HepG2 (cell line): ENCODE measurements at regions not wholly inside any gene's neighbourhood (a gene's known extent, or its start where the extent isn't known, plus 50 kb on each side); places are given as distances from the start of the nearest gene placed in this dataset.

ENCODE experiments used
- ATAC-seq: fragments of 200-7000 bp; cut with Tn5 transposase; 3 replicates; pipeline ENCODE4 v1.9.1; 2020; ENCODE audit warnings: mild to moderate bottlenecking, moderate library complexity
- BruUV-seq: library from RNA; stranded (reverse); fragments of 400-500 nt; replicated peaks from 2 replicates; lab custom pipeline; 2021; lab: Mats Ljungman, UMichigan
- CTCF ChIA-PET: fragments of 300-600 bp; formaldehyde crosslinking; extraction: SDS; loops from one replicate; lab custom pipeline; 2021; ENCODE audit warnings: low total read pairs, inconsistent platforms, low intra/inter-chr PET ratio; lab: Yijun Ruan, JAX
- POLR2A ChIA-PET: fragments of 350-600 bp; sonication (Branson Sonifier 250); formaldehyde crosslinking; loops from one replicate; lab custom pipeline; 2020; ENCODE audit warnings: antibody characterized with exemption, inconsistent platforms; lab: Yijun Ruan, JAX
- DNase-seq: peaks from one replicate; pipeline ENCODE4 v3.0.0-alpha.2; 2015; ENCODE audit warnings: low spot score
- FAIRE-seq: peaks from 3 replicates; lab custom pipeline; 2011; peaks lifted over from hg19 to GRCh38; lab: Jason Lieb, UNC
- H2AFZ ChIP-seq: one replicate; pipeline ENCODE4 v1.6.1; 2011; ENCODE audit warnings: low read length, inconsistent platforms
- H3K27ac ChIP-seq: fragments of 300-600 bp; 3 replicates; pipeline ENCODE4 v1.8.0; 2011; ENCODE audit warnings: mixed run types, mild to moderate bottlenecking, mixed read lengths, low read length, inconsistent platforms; ENCODE audit not compliant: insufficient read depth; ENCODE audit errors: extremely low read length
- H3K27me3 ChIP-seq, 2 experiments: fragments of 200-600 bp in 1 of 2; 2 replicates in 1 of 2; 3 replicates in 1 of 2; pipeline versions ENCODE4 v1.6.0 to v1.8.0; 2011; ENCODE audit warnings: low read length in 2 of 2, mild to moderate bottlenecking in 2 of 2, moderate library complexity in 2 of 2, inconsistent platforms in 1 of 2; ENCODE audit not compliant: insufficient read depth in 2 of 2, control insufficient read depth in 1 of 2
- H3K36me3 ChIP-seq, 2 experiments: fragments of 200-600 bp in 1 of 2; replicated peaks in 1 of 2; 2 replicates in 1 of 2; 3 replicates in 1 of 2; pipeline versions ENCODE4 v1.5.1 to v1.8.0; 2011; ENCODE audit warnings: low read length in 2 of 2, inconsistent platforms in 1 of 2; ENCODE audit not compliant: insufficient read depth in 2 of 2, control insufficient read depth in 1 of 2
- H3K4me1 ChIP-seq: 2 replicates; pipeline ENCODE4 v1.5.1; 2012; ENCODE audit warnings: low read length, inconsistent platforms; ENCODE audit not compliant: insufficient read depth
- H3K4me2 ChIP-seq: 2 replicates; pipeline ENCODE4 v1.6.0; 2011; ENCODE audit warnings: low read depth, low read length, inconsistent platforms
- H3K4me3 ChIP-seq, 3 experiments: fragments of 200-600 bp in 1 of 3; sonication (generic), shearing (Covaris generic) in 1 of 3; replicated peaks in 1 of 3; 2 replicates each; pipeline ENCODE4 v1.5.1; 2011 to 2016; ENCODE audit warnings: low read length in 3 of 3, inconsistent platforms in 2 of 3, low read depth in 2 of 3, mild to moderate bottlenecking in 2 of 3, control low read depth in 1 of 3, mixed read lengths in 1 of 3; ENCODE audit not compliant: insufficient read depth in 1 of 3
- H3K79me2 ChIP-seq: one replicate; pipeline ENCODE4 v1.6.1; 2011; ENCODE audit warnings: low read length, inconsistent platforms; ENCODE audit not compliant: insufficient read depth
- H3K9ac ChIP-seq: 2 replicates; pipeline ENCODE4 v1.6.0; 2011; ENCODE audit warnings: mild to moderate bottlenecking, low read depth, low read length, inconsistent platforms; ENCODE audit not compliant: insufficient read depth
- H3K9me3 ChIP-seq: 2 replicates; pipeline ENCODE4 v1.5.1; 2012; ENCODE audit warnings: mild to moderate bottlenecking, low read length
- H4K20me1 ChIP-seq: 2 replicates; pipeline ENCODE4 v1.6.0; 2011; ENCODE audit warnings: inconsistent platforms, mild to moderate bottlenecking, low read length, moderate library complexity; ENCODE audit not compliant: insufficient read depth
- PAXIP1 ChIP-seq: sonication (generic); formaldehyde crosslinking; conservative IDR thresholded peaks from 2 replicates; pipeline ENCODE4 v1.4.0; 2020; ENCODE audit warnings: mild to moderate bottlenecking, missing genetic modification reagents, moderate library complexity
- PCBP2 ChIP-seq: fragments of 200-400 bp; formaldehyde crosslinking; optimal IDR thresholded peaks from 2 replicates; pipeline ENCODE3; 2018; ENCODE audit warnings: low read length, low read depth; ENCODE audit not compliant: poor library complexity, severe bottlenecking
- RFXAP ChIP-seq: sonication (generic); formaldehyde crosslinking; IDR thresholded peaks from 2 replicates; pipeline ENCODE4 v1.4.0; 2020; ENCODE audit warnings: missing genetic modification reagents, borderline replicate concordance
- SRSF4 ChIP-seq: fragments of 200-400 bp; formaldehyde crosslinking; IDR thresholded peaks from one replicate; pipeline ENCODE4 v1.6.1; 2018; ENCODE audit warnings: mild to moderate bottlenecking, low read depth, low read length, moderate library complexity; ENCODE audit not compliant: poor library complexity, severe bottlenecking
- ZNF235 ChIP-seq: sonication (generic); formaldehyde crosslinking; IDR thresholded peaks from 2 replicates; pipeline ENCODE4 v1.8.1; 2023; ENCODE audit warnings: mild to moderate bottlenecking, missing genetic modification reagents, borderline replicate concordance
- ZNF562 ChIP-seq: sonication (generic); formaldehyde crosslinking; IDR thresholded peaks from 2 replicates; pipeline ENCODE4 v1.8.0; 2022; ENCODE audit warnings: missing genetic modification reagents, borderline replicate concordance
- ZNF615 ChIP-seq: sonication (generic); formaldehyde crosslinking; IDR thresholded peaks from 2 replicates; pipeline ENCODE4 v1.5.0; 2020; ENCODE audit warnings: mild to moderate bottlenecking, missing genetic modification reagents, borderline replicate concordance
- WGBS: methylation state at CpG from one replicate; pipeline ENCODE4 v1.1.6; 2017; ENCODE audit warnings: low lambda C conversion rate; 5-methylcytosine and 5-hydroxymethylcytosine counted together
- in situ Hi-C: cut with HindIII; loops from 2 replicates; pipeline ENCODE4 v1.10.0; 2017; ENCODE audit warnings: low pct_unique_long_range_greater_than_20kb; ENCODE audit not compliant: extremely low pct_ligation_motif_present
- intact Hi-C: fragments of 100-400 bp; cut with micrococcal nuclease; formaldehyde crosslinking; loops from one replicate; pipeline ENCODE4 v1.10.0; 2022; ENCODE audit not compliant: unreplicated experiment
- TF ChIP-seq, protein P1 (sequence below): sonication (generic); formaldehyde crosslinking; conservative IDR thresholded peaks from 2 replicates; pipeline ENCODE4 v1.8.0; 2022; ENCODE audit warnings: mild to moderate bottlenecking, moderate library complexity, missing genetic modification reagents
- TF ChIP-seq, protein P2 (sequence below): sonication (generic); formaldehyde crosslinking; IDR thresholded peaks from 2 replicates; pipeline ENCODE4 v1.4.0; 2020; ENCODE audit warnings: missing genetic modification reagents

DNA sequence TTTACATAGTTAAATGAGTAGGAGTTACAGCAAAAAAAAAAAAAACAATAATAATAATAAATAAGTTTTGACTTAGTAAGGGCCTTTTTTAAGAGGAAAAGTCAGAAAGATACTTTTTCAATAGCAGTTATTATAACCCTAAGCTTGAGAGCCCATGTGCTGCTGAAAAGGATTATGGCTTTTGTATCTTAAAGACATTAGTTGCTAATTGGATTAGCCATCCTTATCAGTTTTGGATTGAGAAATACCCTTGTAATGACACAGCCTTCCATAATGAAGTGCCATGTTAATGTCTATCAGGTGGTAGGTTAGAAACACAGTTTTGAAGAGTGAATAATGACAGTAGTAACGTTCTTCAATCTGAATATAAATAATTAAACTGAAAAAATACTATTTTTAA, 554.0 kb downstream of the RIT2 start:
- no peak overlapping the region for H3K9ac ChIP-seq
- no peaks in the 10 kb centered on the region for H3K79me2 ChIP-seq
- 7% methylated on average over 1 of the region's 1 CpG for WGBS
- intact Hi-C loops (no loop called here), in situ Hi-C loops (no loop called here)
- POLR2A ChIA-PET = no interaction called here
- DNase-seq (no peak), ATAC-seq (no peak), FAIRE-seq (no peak)
- H3K36me3 ChIP-seq = no peaks in the 10 kb centered on the region
- no TSS peak for BruUV-seq
- no peak for TF ChIP-seq ZNF562 (CRISPR knock-in tag)
- TF ChIP-seq PAXIP1 (CRISPR knock-in tag) = no peak
- TF ChIP-seq, protein P1, sequence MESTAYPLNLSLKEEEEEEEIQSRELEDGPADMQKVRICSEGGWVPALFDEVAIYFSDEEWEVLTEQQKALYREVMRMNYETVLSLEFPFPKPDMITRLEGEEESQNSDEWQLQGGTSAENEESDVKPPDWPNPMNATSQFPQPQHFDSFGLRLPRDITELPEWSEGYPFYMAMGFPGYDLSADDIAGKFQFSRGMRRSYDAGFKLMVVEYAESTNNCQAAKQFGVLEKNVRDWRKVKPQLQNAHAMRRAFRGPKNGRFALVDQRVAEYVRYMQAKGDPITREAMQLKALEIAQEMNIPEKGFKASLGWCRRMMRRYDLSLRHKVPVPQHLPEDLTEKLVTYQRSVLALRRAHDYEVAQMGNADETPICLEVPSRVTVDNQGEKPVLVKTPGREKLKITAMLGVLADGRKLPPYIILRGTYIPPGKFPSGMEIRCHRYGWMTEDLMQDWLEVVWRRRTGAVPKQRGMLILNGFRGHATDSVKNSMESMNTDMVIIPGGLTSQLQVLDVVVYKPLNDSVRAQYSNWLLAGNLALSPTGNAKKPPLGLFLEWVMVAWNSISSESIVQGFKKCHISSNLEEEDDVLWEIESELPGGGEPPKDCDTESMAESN = no peak
- no peak for TF ChIP-seq ZNF235 (CRISPR knock-in tag)
- TF ChIP-seq SRSF4 = no peak
- TF ChIP-seq PCBP2 = no peak
- no peak for TF ChIP-seq RFXAP
- no peak for TF ChIP-seq ZNF615 (CRISPR knock-in tag)
- TF ChIP-seq, protein P2, sequence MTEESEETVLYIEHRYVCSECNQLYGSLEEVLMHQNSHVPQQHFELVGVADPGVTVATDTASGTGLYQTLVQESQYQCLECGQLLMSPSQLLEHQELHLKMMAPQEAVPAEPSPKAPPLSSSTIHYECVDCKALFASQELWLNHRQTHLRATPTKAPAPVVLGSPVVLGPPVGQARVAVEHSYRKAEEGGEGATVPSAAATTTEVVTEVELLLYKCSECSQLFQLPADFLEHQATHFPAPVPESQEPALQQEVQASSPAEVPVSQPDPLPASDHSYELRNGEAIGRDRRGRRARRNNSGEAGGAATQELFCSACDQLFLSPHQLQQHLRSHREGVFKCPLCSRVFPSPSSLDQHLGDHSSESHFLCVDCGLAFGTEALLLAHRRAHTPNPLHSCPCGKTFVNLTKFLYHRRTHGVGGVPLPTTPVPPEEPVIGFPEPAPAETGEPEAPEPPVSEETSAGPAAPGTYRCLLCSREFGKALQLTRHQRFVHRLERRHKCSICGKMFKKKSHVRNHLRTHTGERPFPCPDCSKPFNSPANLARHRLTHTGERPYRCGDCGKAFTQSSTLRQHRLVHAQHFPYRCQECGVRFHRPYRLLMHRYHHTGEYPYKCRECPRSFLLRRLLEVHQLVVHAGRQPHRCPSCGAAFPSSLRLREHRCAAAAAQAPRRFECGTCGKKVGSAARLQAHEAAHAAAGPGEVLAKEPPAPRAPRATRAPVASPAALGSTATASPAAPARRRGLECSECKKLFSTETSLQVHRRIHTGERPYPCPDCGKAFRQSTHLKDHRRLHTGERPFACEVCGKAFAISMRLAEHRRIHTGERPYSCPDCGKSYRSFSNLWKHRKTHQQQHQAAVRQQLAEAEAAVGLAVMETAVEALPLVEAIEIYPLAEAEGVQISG (CRISPR knock-in tag) = no peak
- no peak overlapping the region for H3K4me2 ChIP-seq
- H3K4me1 ChIP-seq = no peaks in the 10 kb centered on the region
- CTCF ChIA-PET = no interaction called here
- H3K27me3 ChIP-seq = no peaks in the 10 kb centered on the region
- no peaks in the 10 kb centered on the region for H3K9me3 ChIP-seq
- no peaks in the 10 kb centered on the region for H4K20me1 ChIP-seq
- H3K4me3 ChIP-seq = no peak overlapping the region
- H2AFZ ChIP-seq = no peak overlapping the region
- H3K27ac ChIP-seq = no peak overlapping the region
